HepG2 (cell line): ENCODE measurements at regions not wholly inside any gene's neighbourhood (a gene's known extent, or its start where the extent isn't known, plus 50 kb on each side); places are given as distances from the start of the nearest gene placed in this dataset.

Source experiments
- JUND ChIP-seq: sonication (generic); formaldehyde crosslinking; IDR thresholded peaks from 2 replicates; pipeline ENCODE4 v1.8.0; 2022; ENCODE audit warnings: mild to moderate bottlenecking, missing genetic modification reagents
- TAF1 ChIP-seq: sonication (generic); formaldehyde crosslinking; IDR thresholded peaks from 2 replicates; pipeline ENCODE4 v1.4.0; 2020; ENCODE audit warnings: missing genetic modification reagents
- TF ChIP-seq, protein P1 (sequence below): sonication (generic); formaldehyde crosslinking; IDR thresholded peaks from 2 replicates; pipeline ENCODE4 v1.5.0; 2020; ENCODE audit warnings: missing genetic modification reagents, mild to moderate bottlenecking, borderline replicate concordance

DNA sequence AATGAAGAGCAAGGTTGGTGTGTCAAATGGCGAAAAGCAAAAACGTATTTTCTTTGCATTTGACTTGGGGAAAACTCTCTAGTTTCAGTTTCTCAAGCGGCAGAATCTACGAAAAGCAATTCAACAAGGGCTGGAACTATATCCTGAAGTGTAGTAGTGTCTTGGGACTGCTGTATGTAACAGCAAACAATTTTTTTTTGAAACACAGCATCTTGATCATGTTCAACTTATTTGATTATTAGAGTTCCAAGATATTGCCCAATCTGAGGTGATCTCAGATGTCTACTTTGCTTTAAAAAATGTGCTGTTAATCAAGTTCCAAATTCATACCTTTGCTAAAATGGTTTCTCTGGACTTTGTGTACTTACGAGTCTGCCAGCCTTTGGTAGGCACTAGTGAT is 120.6 kb downstream of the ZWINT start:
- TF ChIP-seq TAF1 (CRISPR knock-in tag) (no peak), JUND (CRISPR knock-in tag) (no peak)
- TF ChIP-seq, protein P1, sequence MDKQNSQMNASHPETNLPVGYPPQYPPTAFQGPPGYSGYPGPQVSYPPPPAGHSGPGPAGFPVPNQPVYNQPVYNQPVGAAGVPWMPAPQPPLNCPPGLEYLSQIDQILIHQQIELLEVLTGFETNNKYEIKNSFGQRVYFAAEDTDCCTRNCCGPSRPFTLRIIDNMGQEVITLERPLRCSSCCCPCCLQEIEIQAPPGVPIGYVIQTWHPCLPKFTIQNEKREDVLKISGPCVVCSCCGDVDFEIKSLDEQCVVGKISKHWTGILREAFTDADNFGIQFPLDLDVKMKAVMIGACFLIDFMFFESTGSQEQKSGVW (CRISPR knock-in tag): no peak
